ENCODE measurements at regions not wholly inside any gene's neighbourhood (a gene's known extent, or its start where the extent isn't known, plus 50 kb on each side); places are given as distances from the start of the nearest gene placed in this dataset.

GRCh38 chr4:10758906-10759305 is 74.3 kb upstream of the CLNK start:
- Histone ChIP-seq H3K4me3 (ENCODE audit: low read depth, low read length) (no peak overlapping the region), H3K36me3 (ENCODE audit: control insufficient read depth, insufficient read depth, low read length) (no peaks in the 10 kb centered on the region), H3K4me1 (ENCODE audit: control insufficient read depth, insufficient read depth, low read length) (no peaks in the 10 kb centered on the region), H3K27me3 (ENCODE audit: control insufficient read depth, insufficient read depth, low read length) (no peaks in the 10 kb centered on the region), H3K9ac (ENCODE audit: low read depth, low read length) (no peak overlapping the region), H3K9me3 (ENCODE audit: control insufficient read depth, insufficient read depth, low read length) (no peaks in the 10 kb centered on the region)

- no peak overlapping the region for H3K4me3 ChIP-seq (ENCODE audit: low read depth, low read length)
- no peaks in the 10 kb centered on the region for H3K36me3 ChIP-seq (ENCODE audit: control insufficient read depth, insufficient read depth, low read length)
- H3K9me3 ChIP-seq (ENCODE audit: control insufficient read depth, insufficient read depth, low read length) = no peaks in the 10 kb centered on the region
- no peak overlapping the region for H3K9ac ChIP-seq (ENCODE audit: low read depth, low read length)
- H3K4me1 ChIP-seq (ENCODE audit: control insufficient read depth, insufficient read depth, low read length) = no peaks in the 10 kb centered on the region
- H3K27me3 ChIP-seq (ENCODE audit: control insufficient read depth, insufficient read depth, low read length) = no peaks in the 10 kb centered on the region
Measured at GRCh38 chr4:10753856-10754402, 69.4 kb upstream of the CLNK start.

GRCh38 chr4:10753336-10753735 is 68.8 kb upstream of the CLNK start:
- no peaks in the 10 kb centered on the region for H3K27me3 ChIP-seq (ENCODE audit: control insufficient read depth, insufficient read depth, low read length)
- H3K9me3 ChIP-seq (ENCODE audit: control insufficient read depth, insufficient read depth, low read length) = no peaks in the 10 kb centered on the region
- H3K9ac ChIP-seq (ENCODE audit: low read depth, low read length) = no peak overlapping the region
- H3K4me1 ChIP-seq (ENCODE audit: control insufficient read depth, insufficient read depth, low read length) = no peaks in the 10 kb centered on the region
- no peaks in the 10 kb centered on the region for H3K36me3 ChIP-seq (ENCODE audit: control insufficient read depth, insufficient read depth, low read length)
- no peak overlapping the region for H3K4me3 ChIP-seq (ENCODE audit: low read depth, low read length)

GRCh38 chr4:10750714-10751113 is 66.1 kb upstream of the CLNK start:
- no peaks in the 10 kb centered on the region for H3K4me1 ChIP-seq (ENCODE audit: control insufficient read depth, insufficient read depth, low read length)
- no peaks in the 10 kb centered on the region for H3K9me3 ChIP-seq (ENCODE audit: control insufficient read depth, insufficient read depth, low read length)
- H3K4me3 ChIP-seq (ENCODE audit: low read depth, low read length) = no peak overlapping the region
- no peak overlapping the region for H3K9ac ChIP-seq (ENCODE audit: low read depth, low read length)
- H3K27me3 ChIP-seq (ENCODE audit: control insufficient read depth, insufficient read depth, low read length) = no peaks in the 10 kb centered on the region
- no peaks in the 10 kb centered on the region for H3K36me3 ChIP-seq (ENCODE audit: control insufficient read depth, insufficient read depth, low read length)

- no peaks in the 10 kb centered on the region for H3K27me3 ChIP-seq (ENCODE audit: control insufficient read depth, insufficient read depth, low read length)
- H3K36me3 ChIP-seq (ENCODE audit: control insufficient read depth, insufficient read depth, low read length) = no peaks in the 10 kb centered on the region
- H3K4me1 ChIP-seq (ENCODE audit: control insufficient read depth, insufficient read depth, low read length) = no peaks in the 10 kb centered on the region
- H3K9me3 ChIP-seq (ENCODE audit: control insufficient read depth, insufficient read depth, low read length) = no peaks in the 10 kb centered on the region
- H3K4me3 ChIP-seq (ENCODE audit: low read depth, low read length) = no peak overlapping the region
- H3K9ac ChIP-seq (ENCODE audit: low read depth, low read length) = no peak overlapping the region
Measured at GRCh38 chr4:10747186-10747585, 62.6 kb upstream of the CLNK start.

GRCh38 chr4:10746371-10747171 is 62.0 kb upstream of the CLNK start:
- no peak overlapping the region for H3K4me3 ChIP-seq (ENCODE audit: low read depth, low read length)
- H3K27me3 ChIP-seq (ENCODE audit: control insufficient read depth, insufficient read depth, low read length) = no peaks in the 10 kb centered on the region
- no peak overlapping the region for H3K9ac ChIP-seq (ENCODE audit: low read depth, low read length)
- H3K36me3 ChIP-seq (ENCODE audit: control insufficient read depth, insufficient read depth, low read length) = no peaks in the 10 kb centered on the region
- no peaks in the 10 kb centered on the region for H3K9me3 ChIP-seq (ENCODE audit: control insufficient read depth, insufficient read depth, low read length)
- no peaks in the 10 kb centered on the region for H3K4me1 ChIP-seq (ENCODE audit: control insufficient read depth, insufficient read depth, low read length)

GRCh38 chr4:10743357-10743756 is 58.8 kb upstream of the CLNK start:
- Histone ChIP-seq H3K9me3 (ENCODE audit: control insufficient read depth, insufficient read depth, low read length) (no peaks in the 10 kb centered on the region), H3K27me3 (ENCODE audit: control insufficient read depth, insufficient read depth, low read length) (no peaks in the 10 kb centered on the region), H3K4me1 (ENCODE audit: control insufficient read depth, insufficient read depth, low read length) (no peaks in the 10 kb centered on the region), H3K9ac (ENCODE audit: low read depth, low read length) (no peak overlapping the region), H3K4me3 (ENCODE audit: low read depth, low read length) (no peak overlapping the region), H3K36me3 (ENCODE audit: control insufficient read depth, insufficient read depth, low read length) (no peaks in the 10 kb centered on the region)

GRCh38 chr4:10741961-10742699 is 57.6 kb upstream of the CLNK start:
- Histone ChIP-seq H3K27me3 (ENCODE audit: control insufficient read depth, insufficient read depth, low read length) (no peaks in the 10 kb centered on the region), H3K36me3 (ENCODE audit: control insufficient read depth, insufficient read depth, low read length) (no peaks in the 10 kb centered on the region), H3K9ac (ENCODE audit: low read depth, low read length) (no peak overlapping the region), H3K9me3 (ENCODE audit: control insufficient read depth, insufficient read depth, low read length) (no peaks in the 10 kb centered on the region), H3K4me1 (ENCODE audit: control insufficient read depth, insufficient read depth, low read length) (no peaks in the 10 kb centered on the region), H3K4me3 (ENCODE audit: low read depth, low read length) (no peak overlapping the region)

- no peak overlapping the region for H3K4me3 ChIP-seq (ENCODE audit: low read depth, low read length)
- H3K9ac ChIP-seq (ENCODE audit: low read depth, low read length) = no peak overlapping the region
- no peaks in the 10 kb centered on the region for H3K36me3 ChIP-seq (ENCODE audit: control insufficient read depth, insufficient read depth, low read length)
- H3K27me3 ChIP-seq (ENCODE audit: control insufficient read depth, insufficient read depth, low read length) = no peaks in the 10 kb centered on the region
- no peaks in the 10 kb centered on the region for H3K4me1 ChIP-seq (ENCODE audit: control insufficient read depth, insufficient read depth, low read length)
- no peaks in the 10 kb centered on the region for H3K9me3 ChIP-seq (ENCODE audit: control insufficient read depth, insufficient read depth, low read length)
Measured at GRCh38 chr4:10740891-10741620, 56.5 kb upstream of the CLNK start.

GRCh38 chr4:10740251-10740650 is 55.7 kb upstream of the CLNK start:
- no peaks in the 10 kb centered on the region for H3K27me3 ChIP-seq (ENCODE audit: control insufficient read depth, insufficient read depth, low read length)
- H3K9me3 ChIP-seq (ENCODE audit: control insufficient read depth, insufficient read depth, low read length) = no peaks in the 10 kb centered on the region
- H3K4me1 ChIP-seq (ENCODE audit: control insufficient read depth, insufficient read depth, low read length) = no peaks in the 10 kb centered on the region
- H3K4me3 ChIP-seq (ENCODE audit: low read depth, low read length) = no peak overlapping the region
- H3K36me3 ChIP-seq (ENCODE audit: control insufficient read depth, insufficient read depth, low read length) = no peaks in the 10 kb centered on the region
- H3K9ac ChIP-seq (ENCODE audit: low read depth, low read length) = no peak overlapping the region

- Histone ChIP-seq H3K27me3 (ENCODE audit: control insufficient read depth, insufficient read depth, low read length) (no peaks in the 10 kb centered on the region), H3K9me3 (ENCODE audit: control insufficient read depth, insufficient read depth, low read length) (no peaks in the 10 kb centered on the region), H3K9ac (ENCODE audit: low read depth, low read length) (no peak overlapping the region), H3K36me3 (ENCODE audit: control insufficient read depth, insufficient read depth, low read length) (no peaks in the 10 kb centered on the region), H3K4me1 (ENCODE audit: control insufficient read depth, insufficient read depth, low read length) (no peaks in the 10 kb centered on the region), H3K4me3 (ENCODE audit: low read depth, low read length) (no peak overlapping the region)
Measured at GRCh38 chr4:10738826-10739489, 54.4 kb upstream of the CLNK start.

All from iPS-15b (cell line).